Activated CD8-positive, alpha-beta memory T cell treated with anti-CD3 and anti-CD28 coated beads, Interleukin-2, amount 50 U/mL, for 4 hours (primary cell): ENCODE measurements at regions not wholly inside any gene's neighbourhood (a gene's known extent, or its start where the extent isn't known, plus 50 kb on each side); places are given as distances from the start of the nearest gene placed in this dataset.

ENCODE experiments used
- DNase-seq: peaks from one replicate; pipeline ENCODE4 v3.0.0-alpha.2; 2020

DNA sequence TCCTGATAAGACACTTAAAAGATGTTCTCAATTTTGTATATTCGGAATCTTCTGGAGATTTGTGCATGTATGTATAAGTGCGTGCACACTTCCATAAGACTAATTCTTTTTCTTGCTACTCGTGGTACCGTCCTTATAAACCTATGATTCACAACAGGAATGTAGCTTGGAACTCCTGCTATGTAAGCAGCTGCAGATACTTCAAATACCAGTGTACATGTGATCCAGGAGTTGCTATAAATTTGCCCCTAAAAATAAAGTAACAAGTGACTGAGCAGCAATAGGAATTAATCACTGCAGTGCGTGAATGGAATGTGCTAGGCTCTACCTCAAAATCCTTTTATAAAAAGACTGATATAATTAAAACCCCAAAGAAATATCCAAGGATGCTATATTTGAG lies 214.9 kb downstream of the KLF5 start:
- DNase-seq: no peak

DNA sequence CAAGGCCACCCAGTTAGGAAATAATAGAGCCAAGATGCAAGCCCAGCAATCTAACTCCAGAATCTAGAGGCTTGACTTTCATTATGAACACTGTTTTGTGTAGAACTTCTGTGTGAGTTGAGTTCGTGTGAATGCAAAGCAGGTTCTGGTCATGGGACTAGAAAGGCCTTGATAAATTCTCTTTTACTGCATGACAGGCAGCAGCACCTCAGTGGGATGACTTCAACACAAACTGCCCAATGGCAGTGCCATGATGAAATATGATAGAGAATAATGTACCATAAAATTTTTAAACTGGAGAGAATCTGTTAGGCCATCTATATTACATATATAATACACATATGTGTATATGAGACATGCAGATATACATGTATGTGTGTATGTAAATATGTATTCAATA lies 214.5 kb downstream of the KLF5 start:
- no peak for DNase-seq

DNA sequence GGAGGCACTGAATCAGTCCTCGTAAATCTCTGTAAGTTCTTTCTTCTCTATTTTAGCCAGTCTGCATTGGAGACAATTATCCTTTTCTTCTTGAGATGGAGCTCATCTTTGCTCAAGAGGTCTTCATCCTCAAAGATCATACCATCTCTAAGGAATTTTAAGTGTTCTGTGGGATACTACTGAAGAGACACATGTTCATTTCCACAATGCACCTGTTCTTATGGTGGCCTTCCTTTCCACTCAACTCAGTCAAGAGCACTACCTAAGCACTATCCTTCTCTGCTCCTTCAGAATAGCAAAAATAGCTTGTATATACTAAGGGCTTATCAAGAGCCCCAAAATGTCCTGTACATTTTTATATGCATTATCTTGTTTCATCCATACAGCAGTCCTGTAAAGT lies 214.0 kb downstream of the KLF5 start:
- DNase-seq: no peak

DNA sequence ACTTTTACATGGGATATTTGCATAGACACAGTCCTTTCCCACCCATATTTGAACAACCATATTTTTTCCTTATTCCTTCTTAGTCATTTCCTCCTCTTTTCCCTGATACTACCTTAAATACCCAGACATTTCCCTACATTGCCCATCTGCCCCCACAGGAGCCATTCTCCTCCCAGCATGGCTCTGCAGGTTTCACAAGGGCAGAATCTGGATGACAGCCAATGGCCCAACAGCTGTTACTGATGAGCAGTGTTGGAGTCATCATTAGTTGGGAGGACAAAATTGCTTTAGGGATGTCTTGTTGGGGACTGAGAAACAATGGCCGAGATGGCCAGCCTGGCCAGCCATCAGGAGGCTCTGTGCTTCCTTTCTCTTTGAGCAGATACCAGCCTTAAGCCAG lies 209.5 kb downstream of the KLF5 start:
- DNase-seq: no peak

DNA sequence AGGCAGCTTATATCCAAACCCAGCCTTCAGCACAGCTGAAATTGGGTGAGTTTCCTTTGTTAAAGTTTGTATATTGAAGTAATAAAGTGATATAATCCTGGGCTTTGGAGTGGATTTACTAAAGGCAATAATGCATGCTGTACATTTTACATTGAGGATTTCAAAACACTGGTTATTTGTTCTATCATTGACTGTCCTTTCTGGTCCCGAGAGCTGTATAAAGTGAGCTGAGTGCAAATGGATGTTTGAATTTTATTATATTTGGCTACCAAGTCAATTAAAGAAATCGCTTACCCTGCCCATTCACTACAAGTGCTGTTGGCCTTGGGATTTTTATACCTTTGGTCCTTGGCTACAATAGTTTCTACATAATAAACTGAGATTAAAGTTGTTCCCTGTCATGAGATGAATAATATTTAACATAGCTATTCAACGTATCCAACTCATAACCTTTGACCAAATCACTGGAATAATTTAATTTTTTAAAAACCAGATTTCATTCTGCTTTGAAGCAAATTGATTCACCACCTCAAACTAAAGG lies 207.9 kb downstream of the KLF5 start:
- no peak for DNase-seq

DNA sequence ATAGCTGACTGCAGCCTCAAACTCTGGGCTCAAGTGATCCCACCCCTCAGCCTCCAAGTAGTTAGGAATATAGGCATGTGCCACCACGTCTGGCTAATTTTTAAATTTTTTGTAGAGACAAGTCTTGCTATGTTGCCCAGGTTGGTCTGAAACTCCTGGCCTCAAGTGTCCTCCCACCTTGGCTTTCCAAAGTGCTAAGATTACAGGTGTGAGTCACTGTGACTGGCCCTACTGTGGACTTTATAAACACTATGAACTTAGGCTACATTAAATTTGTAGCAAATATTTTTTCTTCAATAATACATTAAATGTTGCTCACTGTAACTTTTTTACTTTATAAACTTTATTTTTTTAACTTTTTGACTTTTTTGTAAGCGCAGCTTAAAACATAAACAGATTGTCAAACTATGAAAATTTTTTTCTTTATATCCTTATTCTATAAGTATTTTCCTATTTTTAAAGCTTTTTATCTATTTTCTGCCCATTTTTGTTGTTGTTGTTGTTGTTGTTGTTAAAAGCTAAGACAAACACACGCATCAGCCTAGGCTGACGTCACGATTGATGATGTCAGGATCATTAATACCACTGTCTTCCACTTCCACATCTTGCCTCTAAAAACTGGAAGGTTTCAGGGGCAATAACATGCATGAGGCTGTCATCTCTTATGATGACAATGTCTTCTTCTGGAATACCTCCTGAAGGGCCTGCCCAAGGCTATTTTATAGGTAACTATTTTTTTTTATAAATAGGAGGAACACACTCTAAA lies 204.2 kb downstream of the KLF5 start:
- DNase-seq: no peak

DNA sequence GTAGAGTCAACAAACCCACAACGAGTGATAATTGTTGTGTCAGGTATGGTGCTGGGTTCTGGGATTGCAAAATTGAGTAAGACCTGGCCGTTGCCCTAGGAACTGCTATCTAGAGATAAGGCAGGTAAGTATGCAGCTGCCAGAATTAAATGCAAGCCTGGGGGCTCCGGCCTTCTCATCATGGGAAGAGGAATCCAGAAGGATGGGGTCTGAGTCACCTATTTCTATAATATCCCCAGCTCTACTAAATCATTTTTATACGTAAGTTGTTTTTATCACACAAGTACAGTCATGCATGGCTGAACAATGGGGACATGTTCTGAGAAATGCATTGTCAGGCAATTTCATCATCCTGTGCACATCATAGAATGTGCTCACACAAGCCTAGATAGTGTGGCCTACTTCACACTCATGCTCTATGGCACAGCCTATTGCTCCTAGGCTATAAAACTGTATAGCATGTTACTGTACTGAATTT lies 203.0 kb downstream of the KLF5 start:
- no peak for DNase-seq

DNA sequence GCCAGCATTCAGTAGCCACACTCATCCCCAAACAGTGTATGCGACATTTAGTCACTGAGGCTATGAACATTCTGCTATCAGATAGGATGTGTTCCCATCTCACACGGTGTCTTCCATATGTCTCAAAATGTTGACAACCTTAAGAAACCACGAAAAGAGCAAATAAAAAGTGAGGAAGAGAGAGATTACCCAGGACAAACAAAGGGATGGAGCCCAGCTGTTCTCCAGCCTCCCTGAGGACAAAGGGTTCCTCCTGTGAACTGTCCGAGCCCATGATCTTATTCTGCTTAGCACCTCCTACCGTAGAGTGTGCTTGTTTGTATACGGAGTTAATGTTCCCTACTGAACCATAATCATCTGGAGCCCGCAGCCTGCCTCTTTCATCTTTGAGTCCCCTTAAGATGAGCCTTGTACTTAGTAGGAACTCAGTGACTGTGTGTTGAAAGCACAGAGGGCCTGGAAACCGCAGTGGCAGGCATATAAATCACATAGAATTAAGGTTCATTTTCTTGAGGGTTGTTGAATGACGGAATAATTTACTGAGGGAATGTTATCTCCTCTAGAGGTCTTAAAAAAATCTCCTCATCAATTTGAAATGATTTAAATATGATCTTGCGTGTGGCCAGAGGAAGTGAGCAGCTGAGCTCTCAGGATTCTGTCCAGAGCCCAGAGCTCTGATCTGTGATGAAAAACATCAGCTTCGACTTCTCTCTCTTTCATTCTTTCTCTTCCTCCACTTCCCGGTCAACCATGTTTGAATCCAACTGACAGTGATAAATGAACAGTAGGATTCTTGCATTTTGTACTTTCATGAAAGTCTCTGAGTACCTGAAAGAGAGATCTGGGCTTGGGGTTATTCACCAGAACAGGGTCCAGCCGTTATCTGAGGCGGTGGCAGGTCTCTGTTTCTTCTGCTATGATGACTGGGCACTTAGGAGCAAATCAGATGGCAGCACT lies 200.5 kb downstream of the KLF5 start:
- DNase-seq: no peak

DNA sequence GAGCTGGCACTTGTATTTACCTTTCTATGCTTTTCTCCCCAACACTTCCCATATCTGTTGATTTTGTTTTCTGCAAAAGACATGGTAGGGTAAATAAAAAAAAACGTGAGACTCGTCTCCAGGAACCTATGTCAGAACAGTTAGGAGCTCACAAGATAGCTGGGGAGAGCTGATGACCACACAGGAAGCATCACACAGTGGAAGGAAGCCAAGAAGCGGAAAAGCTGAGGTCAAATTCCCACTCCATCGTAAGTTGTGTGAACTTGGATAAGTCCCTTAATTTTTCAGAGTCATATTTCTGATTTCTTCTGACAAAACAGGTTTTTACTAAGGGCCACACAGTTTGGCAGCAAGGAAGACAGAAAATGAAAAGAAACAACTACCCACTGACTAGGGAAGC lies 199.6 kb downstream of the KLF5 start:
- no peak for DNase-seq

DNA sequence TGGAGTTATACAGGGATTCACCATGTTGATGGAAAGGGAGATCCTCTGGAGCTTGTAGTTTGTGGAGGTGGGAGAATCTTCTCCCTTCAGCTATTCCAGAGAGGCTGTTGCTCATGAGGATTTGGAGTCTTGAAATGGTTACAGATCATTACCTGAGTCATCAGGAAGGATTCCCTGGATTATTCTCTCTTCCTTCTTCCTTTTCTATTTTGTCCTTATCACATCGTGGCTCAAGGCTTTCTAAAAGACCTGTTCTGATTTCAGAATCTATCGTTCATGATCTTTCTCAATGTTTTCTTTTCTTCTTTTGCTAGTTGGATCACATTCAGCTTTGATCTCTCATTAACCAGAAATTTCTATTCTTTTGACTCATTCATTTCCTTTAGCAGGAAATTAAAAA lies 196.0 kb downstream of the KLF5 start:
- no peak for DNase-seq

DNA sequence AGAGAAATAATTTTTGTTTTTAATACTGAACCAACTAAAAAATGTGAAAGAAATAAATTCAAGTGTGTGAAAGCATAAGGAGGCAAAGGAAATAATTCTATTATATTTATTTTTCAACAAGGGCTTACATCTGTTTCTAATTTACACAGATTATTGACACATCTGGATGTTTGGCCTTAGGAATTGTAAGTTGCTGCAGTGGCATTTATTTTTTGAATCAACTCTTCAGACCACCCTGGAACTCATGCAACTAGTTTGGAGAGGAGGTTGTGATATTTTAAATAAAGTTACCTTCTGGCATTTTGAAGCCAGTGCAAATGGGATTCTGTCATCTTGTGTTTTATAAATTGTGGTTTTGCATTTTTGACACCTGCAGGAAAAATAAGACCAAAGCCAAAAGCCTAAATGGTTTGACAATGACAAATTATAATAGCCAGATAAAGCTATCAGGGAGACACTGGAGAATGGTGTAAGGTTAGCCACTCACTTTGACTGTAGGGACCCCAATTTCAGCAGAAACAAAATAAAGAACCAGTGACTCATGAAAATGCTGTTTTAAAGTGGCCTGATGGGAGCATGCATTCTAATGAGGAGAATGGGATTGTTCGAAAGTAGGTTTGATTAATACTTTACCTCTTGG lies 192.9 kb downstream of the KLF5 start:
- DNase-seq: no peak

DNA sequence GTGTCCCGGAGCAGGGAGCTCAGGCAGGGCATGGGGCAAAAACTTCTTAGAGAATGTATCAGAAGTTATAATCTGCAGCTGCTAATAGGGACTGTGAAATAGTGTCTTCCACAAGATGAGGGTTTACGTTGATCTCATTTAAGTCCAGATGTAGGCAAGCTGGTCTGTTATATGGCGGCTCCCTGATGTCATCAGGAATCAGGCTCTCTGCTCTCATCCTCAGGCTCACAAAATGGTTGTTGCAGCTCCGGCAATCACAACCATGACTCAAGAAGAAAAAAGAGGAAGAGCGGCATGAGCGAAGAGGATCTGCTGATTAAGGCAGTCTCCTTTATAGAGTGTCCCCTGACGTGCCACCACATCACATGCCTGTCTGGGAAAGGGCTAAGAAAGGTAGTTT lies 191.3 kb downstream of the KLF5 start:
- DNase-seq: no peak

DNA sequence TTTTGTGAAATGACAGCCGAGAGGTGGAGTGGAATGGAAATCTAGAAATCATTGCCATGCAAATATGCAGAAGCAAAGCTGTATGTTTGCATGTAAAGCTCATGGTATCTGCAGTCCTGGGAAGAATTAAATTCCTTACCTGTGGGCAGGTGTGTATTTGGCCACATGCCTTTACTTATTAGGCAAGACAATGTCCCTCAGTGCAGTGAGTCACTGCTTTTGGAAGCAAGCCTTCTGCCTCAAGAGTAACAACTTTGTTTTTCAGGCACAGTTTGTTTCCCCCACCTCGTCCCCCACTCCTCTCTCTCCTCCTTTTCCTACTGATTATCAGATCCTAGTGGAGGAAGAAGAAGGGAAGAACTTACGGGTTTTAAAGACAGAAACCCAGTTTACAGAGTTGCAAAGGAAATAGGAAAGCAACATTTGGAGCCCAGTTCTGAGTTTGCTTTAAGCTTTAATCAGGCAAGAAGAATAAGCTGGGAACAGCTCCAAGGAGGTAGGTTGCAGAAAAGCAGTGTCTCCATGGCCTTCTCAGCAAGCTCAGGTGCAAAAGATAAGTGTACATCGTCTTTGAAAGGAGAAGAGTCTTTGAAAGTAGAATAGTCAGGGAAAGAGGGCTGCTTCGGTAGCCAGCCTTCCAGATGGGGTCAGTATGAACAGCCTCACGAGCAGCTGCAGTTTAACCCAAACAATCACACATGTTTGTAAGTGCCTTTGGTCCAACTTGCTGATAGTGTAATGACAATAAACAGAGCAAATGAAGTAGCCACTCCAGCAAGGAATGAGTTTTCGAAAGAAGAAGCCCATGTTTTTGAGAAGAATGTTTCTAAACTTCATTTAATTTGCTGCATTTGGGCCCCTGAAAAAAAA lies 190.1 kb downstream of the KLF5 start:
- no peak for DNase-seq

DNA sequence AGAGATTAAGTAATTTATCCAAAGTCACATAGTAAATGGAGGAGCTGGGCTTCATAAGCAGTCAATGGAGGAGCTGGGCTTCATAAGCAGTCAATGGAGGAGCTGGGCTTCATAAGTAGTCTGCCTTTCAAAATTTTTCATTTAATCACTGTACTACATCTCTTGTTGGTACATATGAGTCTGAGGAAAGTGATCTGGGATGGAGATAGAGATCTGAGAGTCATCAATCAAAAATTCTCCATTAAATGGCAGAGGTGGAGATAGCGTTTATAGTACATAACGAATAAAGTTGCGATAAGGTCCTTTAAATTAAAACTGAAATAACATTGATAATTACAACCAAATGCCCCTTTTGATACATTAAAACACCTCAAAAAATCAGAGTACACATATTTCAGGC lies 189.3 kb downstream of the KLF5 start:
- DNase-seq: no peak

DNA sequence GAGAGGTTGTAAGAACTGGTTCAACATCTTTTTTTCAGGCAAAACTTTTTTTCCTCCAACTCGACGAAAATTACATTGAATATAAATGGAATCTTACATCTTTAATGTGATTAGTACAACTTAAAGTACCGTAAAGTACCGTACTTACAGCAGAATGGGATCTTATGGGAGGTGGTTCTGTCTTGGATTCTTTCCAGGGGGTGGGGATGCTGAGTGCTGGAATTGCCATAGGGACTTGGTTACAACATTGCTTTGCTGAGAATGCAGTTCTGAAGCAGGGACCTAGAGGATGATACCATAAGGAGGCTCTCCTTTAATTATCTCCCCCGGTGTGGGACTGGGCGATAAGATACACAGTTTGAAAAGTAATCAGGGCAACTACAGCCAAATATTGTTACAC lies 186.4 kb downstream of the KLF5 start:
- no peak for DNase-seq

DNA sequence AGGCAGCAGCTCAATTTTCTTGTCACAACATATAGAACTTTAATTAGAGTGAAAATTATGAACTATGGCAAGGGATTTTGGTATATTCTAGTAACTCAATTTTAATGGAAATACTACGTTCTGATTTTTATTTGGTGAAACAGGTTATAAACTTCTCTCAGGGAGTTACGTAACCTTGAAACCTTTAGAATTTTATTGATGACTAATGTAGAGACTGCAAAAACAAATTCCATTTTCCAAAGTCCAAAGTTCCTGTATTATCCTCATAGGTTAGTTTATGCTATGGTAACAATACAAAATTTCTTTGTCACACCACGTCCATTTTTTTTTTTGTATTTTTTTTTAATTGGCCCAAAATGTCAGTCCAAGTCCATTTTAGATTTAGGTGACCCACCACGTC lies 185.7 kb downstream of the KLF5 start:
- DNase-seq: no peak

DNA sequence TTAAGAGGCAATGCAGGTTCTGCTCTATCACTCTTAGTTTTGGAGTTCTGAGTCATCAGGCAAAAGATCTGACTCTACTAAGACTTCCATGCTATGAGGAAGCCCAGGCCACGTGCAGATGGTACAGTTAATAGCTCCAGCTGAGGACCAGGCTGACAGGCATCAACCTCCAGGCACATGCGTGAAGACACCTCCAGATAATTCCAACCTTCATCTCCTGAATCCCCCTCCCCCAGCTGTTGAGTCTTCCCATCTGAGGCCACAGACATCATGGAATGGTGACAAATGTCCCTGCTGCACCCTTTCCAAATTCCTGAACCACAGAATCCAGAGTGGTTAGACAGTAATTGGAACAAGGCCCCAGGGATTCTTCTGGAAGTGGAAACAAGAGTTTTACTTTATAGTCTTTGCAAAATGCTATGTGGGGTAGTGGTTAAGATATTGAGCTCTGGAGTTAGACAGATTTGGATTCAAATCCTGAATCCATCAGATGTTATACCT lies 183.8 kb downstream of the KLF5 start:
- no peak for DNase-seq

DNA sequence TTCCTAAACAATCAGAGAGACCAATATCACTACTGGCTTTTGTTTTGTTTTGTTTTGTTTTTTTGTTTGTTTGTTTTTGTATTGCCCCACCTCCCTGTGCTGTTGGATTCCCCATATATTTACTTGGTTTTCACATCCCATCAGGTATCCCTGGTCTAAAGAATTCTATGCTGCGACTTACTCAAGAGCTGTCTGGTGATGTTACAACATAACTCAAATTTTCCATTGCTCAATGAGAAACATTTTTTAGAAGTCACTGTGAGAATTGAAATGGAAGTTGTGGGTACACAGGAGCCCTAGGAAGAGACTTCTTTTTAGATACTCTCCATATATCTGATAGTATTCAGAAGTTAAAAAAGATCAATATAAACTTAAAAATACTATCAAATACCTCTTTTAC lies 181.4 kb downstream of the KLF5 start:
- DNase-seq: no peak

DNA sequence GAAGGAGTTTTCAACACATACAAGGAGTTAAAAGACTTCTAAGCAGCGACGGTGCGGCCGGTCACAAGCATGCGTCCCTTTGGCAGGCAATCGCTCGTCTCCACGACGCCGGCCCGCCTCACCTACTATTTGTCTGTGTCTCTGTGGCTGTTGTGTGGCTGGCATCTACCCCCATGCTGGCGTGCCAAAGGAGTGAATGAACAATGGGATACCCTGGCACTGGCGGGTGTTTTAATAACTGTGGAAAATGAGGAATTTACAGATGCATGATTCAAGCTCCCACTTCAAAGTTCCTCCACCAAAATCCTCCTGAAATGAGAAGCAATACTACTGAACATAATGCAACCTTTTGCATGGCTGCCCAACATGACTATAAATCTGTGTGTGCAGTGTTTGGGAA lies 176.6 kb downstream of the KLF5 start:
- no peak for DNase-seq

DNA sequence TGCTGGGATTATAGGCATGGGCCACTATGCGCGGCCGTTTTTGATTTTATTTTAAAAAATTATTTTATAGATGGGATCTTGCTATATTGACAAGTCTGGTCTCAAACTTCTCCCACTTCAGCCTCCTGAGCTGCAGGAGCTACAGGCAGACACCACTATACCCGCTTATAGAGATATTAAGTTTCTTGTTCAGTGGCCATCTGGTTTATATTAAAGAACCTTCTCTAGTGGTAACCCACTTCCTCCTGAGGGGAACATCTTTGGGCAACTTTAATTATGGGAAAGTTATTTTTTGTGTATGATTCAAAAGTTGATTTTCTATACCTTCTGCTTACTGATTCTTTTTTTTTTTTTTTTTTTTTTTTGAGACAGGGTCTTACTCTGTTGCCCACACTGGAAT lies 172.7 kb downstream of the KLF5 start:
- DNase-seq: no peak

DNA sequence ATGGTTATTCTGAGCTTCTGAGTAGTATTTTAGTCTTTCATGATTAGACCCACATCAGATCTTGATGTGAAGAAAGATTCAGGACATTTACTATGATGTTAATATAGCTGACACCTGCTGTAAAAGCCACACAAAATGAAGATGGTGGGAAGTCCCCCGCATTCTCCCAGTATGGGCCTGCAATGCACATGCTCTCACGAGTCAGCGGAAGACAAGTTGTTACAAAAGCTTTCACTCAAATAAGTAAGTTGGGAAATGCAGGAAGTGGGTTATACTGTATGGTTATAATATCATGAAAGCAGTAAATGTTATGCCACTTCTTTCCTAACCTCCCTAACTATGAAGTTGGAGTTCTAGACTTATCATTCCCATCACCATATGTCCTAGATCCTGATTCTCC lies 171.9 kb downstream of the KLF5 start:
- no peak for DNase-seq

DNA sequence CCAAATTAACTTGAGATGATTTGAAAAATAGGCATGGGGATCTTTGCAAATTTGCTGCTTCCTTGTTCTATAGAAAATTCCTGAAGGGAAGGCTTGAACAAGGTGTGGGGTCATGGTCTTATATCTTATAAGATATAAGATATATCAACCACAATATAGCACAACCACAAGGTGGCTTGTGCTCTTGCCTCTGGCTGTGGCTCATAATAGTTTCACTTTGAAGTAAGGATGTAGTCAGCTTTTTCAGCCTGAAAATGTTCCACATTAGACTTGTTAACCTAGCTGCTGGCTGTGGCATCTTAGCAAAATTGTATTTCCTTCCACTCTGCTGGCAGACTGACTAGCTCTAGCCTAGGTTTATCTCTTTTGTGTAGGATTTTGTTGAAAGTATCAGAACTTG lies 169.7 kb downstream of the KLF5 start:
- DNase-seq: no peak
